CD1c-positive myeloid dendritic cell (primary cell): ENCODE measurements at regions not wholly inside any gene's neighbourhood (a gene's known extent, or its start where the extent isn't known, plus 50 kb on each side); places are given as distances from the start of the nearest gene placed in this dataset.

Experiments used
- DNase-seq: peaks from one replicate; pipeline ENCODE4 v3.0.0-alpha.2; 2016; ENCODE audit errors: extremely low spot score

- no peak for DNase-seq
Observed at GRCh38 chr6:44712353-44713111, 325.0 kb downstream of the CDC5L start.

DNA sequence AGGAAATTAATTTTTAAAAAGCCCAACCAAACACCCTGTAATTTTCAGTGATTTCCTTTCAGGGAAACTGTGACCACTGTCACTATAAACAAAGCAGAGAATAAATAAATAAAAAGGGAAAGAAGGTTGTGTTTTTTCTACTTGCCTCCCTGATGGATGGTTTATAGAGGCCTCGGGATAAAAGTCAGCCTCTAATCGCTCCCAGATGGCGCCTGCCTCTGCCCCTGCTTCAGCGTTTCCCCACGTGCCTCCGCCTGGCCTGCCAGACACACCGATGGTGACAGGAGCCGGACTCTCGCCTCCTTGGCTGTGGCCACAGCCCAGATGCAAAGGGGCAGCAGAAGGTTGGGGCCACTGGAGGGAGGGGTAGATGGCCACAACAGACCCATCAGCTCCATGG lies 327.7 kb downstream of the CDC5L start:
- DNase-seq, result no peak

DNA sequence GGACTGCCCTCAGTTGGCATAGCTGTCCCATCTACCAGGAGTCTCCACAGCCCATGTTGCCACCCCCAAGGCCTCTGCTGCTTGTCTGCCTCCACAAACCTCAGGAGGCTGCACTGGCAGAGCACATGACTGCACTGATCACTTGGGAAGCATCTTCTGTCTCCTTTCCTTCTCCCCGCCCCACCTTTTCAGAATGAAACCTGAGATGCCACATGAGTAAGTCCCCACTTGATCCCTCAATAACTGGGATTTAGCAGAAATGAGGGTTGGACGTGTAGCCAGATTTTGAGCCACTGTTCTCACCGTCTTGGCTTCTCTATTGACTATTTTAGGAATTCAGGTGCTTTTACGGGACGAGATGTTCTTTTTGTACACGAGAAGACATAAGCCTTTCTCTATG lies 328.4 kb downstream of the CDC5L start:
- no peak for DNase-seq

DNA sequence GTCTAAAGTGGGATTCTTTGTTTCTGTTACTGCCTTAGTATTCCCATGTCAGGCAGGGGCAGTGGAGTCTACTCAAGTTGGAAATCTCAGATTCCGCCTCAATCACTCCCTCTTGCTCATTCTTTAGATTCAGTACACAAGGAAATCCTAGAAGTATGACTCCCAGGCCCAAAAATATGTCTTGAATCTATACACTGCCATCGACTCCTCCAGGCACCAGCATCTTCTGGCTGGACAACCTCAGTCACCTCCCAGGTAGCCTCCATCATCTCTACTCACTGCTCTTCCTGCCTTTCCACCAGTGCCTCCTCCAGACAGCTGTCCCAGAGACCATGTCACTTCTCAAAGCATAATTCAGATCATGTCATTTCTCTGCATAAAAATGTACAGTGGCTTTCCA lies 329.9 kb downstream of the CDC5L start:
- DNase-seq, result no peak

DNA sequence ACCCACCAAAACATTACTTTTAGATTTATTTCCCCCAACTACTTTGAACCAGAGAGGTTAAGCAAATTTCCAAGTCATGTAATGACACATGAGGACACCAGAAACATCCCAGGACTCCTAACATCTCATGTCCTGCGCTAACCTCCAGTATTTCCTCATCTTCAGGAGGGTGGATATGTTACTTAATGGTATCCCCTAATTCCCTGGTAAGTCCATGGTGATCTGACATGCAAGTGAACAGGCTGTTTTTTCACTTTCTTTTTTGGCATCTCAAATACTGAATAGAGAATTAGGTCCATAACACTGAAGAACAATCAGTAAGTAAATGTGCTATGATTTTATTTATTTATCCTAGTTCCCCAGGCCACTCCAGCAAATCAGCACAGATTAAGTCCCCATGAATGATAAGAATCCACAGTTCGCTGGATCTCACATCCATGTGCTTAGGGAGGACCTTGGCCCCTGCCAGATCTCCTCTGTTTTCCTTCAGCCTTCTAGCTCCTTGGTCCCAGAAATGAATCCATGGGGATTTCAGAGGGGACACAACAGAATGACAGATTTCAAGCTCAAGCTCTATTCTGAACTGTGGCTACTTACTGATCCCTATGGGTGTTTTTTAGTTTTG lies 334.6 kb downstream of the CDC5L start:
- DNase-seq, result no peak

- DNase-seq, result no peak
Observed at GRCh38 chr6:44722736-44723135, 335.2 kb downstream of the CDC5L start.

GRCh38 chr6:44723439-44724197 lies 336.1 kb downstream of the CDC5L start:
- DNase-seq, result no peak

- no peak for DNase-seq
Observed at GRCh38 chr6:44725070-44725469, 337.6 kb downstream of the CDC5L start.

GRCh38 chr6:44727651-44728630 lies 340.4 kb downstream of the CDC5L start:
- no peak for DNase-seq

DNA sequence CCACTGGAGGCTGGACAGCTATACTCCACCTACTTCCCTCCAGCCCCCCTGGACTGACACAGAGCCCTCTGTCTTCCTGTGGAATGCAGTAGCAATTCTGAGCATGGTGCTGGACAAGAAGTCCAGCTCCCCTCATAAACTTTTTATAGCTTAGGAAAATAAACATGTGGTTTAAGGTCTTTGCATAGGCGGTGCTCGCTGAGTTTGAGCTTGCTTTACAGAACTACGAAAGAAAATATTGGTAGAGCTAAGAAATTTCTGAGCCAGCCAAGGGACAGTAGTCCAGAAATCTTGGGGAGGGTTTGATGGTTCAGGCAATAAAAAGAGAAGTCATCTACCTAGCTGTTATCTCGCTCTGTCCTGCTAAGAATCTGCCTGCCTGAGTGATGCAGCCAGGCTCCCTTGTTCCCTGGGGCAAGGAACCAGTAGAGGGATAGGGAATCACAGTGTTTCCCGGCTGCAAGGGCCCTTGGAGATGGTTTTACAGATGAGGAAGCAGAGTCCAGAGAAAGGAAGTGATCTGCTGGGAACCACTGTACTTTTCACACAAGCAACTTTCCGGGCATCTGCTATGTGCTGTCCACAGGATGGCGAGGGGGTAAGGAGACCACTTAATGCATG lies 343.4 kb downstream of the CDC5L start:
- no peak for DNase-seq

GRCh38 chr6:44731485-44732095 lies 344.1 kb downstream of the CDC5L start:
- DNase-seq, result no peak

- DNase-seq, result no peak
Observed at GRCh38 chr6:44732243-44732642, 344.7 kb downstream of the CDC5L start.

GRCh38 chr6:44733126-44733525 lies 345.6 kb downstream of the CDC5L start:
- DNase-seq, result no peak

DNA sequence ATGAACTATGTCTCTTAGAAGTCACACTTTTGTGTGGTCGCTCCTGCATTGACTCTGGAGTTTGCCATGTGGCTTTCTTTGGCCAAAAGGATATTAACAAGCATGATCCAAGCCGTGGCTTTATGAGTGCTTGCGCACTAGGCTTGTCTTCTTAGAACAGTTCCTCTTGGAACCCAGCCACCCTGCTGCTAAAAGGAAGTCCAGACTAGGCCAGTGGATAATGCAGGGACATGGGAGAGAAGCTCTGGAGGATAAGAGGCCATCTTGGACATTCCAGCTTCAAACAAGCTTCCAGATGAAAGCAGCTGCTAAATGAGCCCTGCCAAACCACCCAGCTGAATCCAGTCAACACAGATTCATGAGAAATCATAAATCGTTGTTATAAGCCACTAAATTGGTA lies 346.4 kb downstream of the CDC5L start:
- DNase-seq, result no peak

DNA sequence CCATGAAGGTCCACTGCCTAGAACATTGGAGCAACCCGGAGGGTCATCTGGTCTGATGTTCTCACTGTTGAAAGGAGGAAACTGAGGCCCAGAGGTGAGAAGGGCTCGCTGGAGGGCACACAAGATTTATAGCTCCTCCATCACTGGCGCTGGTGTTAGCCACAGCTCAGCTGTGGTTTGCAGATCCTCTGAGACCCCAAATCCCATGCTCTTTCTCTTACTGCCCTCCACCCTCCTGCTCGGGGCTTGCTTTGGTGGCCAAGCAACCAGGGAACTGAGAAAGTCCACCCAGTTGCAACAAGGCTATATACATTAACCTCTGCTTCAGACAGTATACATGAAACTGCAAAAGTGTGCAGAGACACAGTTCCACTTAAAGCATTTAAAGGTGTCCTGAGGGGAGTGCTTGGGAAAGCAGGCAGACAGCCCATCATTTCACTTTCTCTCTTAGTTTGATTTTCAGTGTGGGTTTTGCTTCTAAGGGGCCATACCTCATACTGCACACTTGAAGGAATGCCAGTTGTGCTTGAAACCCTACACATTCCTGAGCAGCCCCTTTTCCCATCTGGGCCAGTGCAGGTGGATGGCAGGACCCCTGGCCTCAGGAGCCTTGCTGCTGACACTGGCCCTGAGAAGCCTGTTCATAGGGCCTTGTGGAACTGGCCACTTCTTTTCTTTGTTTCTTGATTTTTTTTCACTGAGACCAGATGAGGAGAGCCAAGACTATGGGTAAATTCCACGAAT lies 347.6 kb downstream of the CDC5L start:
- DNase-seq, result no peak

DNA sequence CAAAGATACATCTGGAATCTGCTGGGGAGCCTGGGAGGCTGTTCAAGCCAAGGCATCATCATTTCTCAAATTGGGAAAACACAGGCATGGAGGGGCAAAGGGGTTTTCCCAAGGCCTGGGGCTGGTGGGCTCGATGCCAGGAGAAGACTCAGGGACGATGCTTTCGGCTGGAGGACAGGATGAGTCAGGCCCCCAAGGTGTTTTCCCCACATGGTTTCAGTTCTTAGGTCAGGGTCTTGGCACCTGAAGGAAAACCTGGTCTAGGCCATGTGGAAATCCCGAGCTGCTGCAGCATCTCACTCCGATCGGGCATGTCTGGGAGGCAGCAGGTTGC lies 348.1 kb downstream of the CDC5L start:
- no peak for DNase-seq

GRCh38 chr6:44737341-44737740 lies 349.8 kb downstream of the CDC5L start:
- no peak for DNase-seq

DNA sequence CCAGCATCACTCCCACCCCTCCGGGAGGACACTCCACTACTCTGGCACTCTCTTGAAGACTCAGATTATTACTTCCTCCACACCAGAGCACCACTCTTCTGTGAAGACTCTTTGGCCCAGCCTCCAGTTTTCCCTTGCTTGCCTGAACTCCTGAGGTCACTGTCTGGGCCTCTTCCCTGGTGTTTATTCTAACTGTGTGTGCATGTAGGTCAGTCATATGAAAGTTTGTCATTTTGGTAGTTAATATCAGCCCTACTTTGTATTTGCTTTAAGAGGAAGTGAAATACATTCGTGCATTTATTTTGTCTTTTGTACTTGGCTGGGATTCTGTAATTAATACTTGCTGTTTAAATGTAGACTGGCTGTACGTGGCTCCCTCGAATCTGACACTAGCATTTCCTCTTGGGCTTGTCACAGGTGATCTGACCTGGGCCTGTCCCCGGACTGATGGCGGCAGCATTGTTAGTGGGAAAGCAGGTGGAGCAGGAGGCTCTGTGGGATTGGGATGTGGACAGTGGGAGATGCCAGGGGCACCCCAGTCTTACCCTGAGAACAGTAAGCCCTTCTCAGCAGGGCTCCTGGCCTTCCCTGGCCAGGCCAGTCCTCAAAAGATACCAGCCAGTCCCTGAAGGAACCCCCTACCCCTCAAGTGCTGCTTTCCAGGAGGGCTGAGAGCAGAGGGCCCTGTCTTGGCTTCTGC lies 350.5 kb downstream of the CDC5L start:
- DNase-seq, result no peak

DNA sequence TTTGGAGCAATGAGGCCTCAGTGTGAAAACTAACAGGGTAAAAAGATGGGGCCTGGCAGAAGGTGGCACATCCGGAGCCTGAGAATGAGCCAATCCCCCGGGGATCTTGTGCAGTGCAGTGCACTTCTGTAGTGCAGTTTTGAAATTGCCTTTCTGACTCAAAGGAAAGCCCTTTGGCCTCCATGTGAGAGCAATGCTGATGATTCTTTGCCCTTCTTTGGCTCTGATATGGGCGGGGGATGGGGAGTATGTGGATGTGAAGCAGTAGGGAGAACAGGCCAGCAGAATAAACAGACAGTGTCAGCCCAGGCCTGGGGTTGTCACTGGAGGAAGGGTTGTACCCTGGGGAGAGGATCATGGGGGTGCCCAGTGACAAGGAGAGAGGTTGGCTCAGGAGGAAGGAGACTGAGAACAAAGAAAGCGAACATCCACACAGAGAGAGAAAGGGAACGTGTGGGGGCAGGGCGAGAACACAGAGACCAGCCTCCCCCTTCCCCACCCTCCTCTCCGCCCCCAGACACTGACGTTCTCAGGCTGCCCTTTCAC lies 351.2 kb downstream of the CDC5L start:
- no peak for DNase-seq
